H9 (cell line): ENCODE measurements at regions not wholly inside any gene's neighbourhood (a gene's known extent, or its start where the extent isn't known, plus 50 kb on each side); places are given as distances from the start of the nearest gene placed in this dataset.

Experiments
- DNase-seq: peaks from one replicate; pipeline ENCODE4 v3.0.0-alpha.2; 2017
- H2AFZ ChIP-seq: one replicate; pipeline ENCODE4 v1.6.1; 2013; ENCODE audit warnings: mild to moderate bottlenecking, low read length, control low read depth, moderate library complexity
- H2AK5ac ChIP-seq: 2 replicates; pipeline ENCODE4 v1.6.1; 2013; ENCODE audit warnings: low read length, control low read depth, mixed read lengths; ENCODE audit not compliant: insufficient read length
- H2BK120ac ChIP-seq: one replicate; pipeline ENCODE4 v1.6.1; 2013; ENCODE audit warnings: low read depth, mild to moderate bottlenecking, low read length, control low read depth, inconsistent platforms; ENCODE audit not compliant: poor library complexity, severe bottlenecking
- H2BK12ac ChIP-seq: 2 replicates; pipeline ENCODE4 v1.6.1; 2013; ENCODE audit warnings: low read length, control low read depth, mixed read lengths, low read depth; ENCODE audit not compliant: insufficient read length
- H2BK15ac ChIP-seq: 2 replicates; pipeline ENCODE4 v1.6.1; 2013; ENCODE audit warnings: low read depth, low read length, control low read depth
- H2BK20ac ChIP-seq: one replicate; pipeline ENCODE4 v1.6.1; 2013; ENCODE audit warnings: low read depth, mild to moderate bottlenecking, low read length, control low read depth, inconsistent platforms; ENCODE audit not compliant: poor library complexity, severe bottlenecking
- H2BK5ac ChIP-seq: 2 replicates; pipeline ENCODE4 v1.6.1; 2013; ENCODE audit warnings: low read length, control low read depth, mixed read lengths; ENCODE audit not compliant: insufficient read length
- H3K14ac ChIP-seq: 2 replicates; pipeline ENCODE4 v1.6.1; 2013; ENCODE audit warnings: low read length, control low read depth; ENCODE audit not compliant: insufficient read depth
- H3K18ac ChIP-seq: 2 replicates; pipeline ENCODE4 v1.6.1; 2013; ENCODE audit warnings: low read depth, mild to moderate bottlenecking, mixed read lengths, low read length, control low read depth; ENCODE audit not compliant: insufficient read length
- H3K23ac ChIP-seq: 2 replicates; pipeline ENCODE4 v1.6.1; 2013; ENCODE audit warnings: low read length, control low read depth, mixed read lengths, low read depth; ENCODE audit not compliant: insufficient read length
- H3K23me2 ChIP-seq: 2 replicates; pipeline ENCODE4 v1.6.1; 2013; ENCODE audit warnings: low read depth, mild to moderate bottlenecking, mixed read lengths, low read length, control low read depth; ENCODE audit not compliant: insufficient read length, poor library complexity, severe bottlenecking
- H3K27ac ChIP-seq: 2 replicates; pipeline ENCODE4 v1.5.1; 2013; ENCODE audit warnings: low read length, control low read depth, mixed read lengths, low read depth; ENCODE audit not compliant: insufficient read length
- H3K27me3 ChIP-seq: 2 replicates; pipeline ENCODE4 v1.6.1; 2013; ENCODE audit warnings: low read length, control low read depth, inconsistent platforms; ENCODE audit not compliant: insufficient read depth
- H3K4ac ChIP-seq: 2 replicates; pipeline ENCODE4 v1.6.1; 2013; ENCODE audit warnings: low read depth, mild to moderate bottlenecking, control low read depth, inconsistent platforms, low read length, moderate library complexity
- H3K4me1 ChIP-seq: 2 replicates; pipeline ENCODE4 v1.6.1; 2013; ENCODE audit warnings: low read length, control low read depth, inconsistent platforms; ENCODE audit not compliant: insufficient read depth
- H3K4me2 ChIP-seq: 2 replicates; pipeline ENCODE4 v1.6.1; 2013; ENCODE audit warnings: low read length, control low read depth, mixed read lengths; ENCODE audit not compliant: insufficient read length, insufficient read depth
- H3K56ac ChIP-seq: 2 replicates; pipeline ENCODE4 v1.6.1; 2013; ENCODE audit warnings: low read depth, mild to moderate bottlenecking, mixed read lengths, low read length, control low read depth; ENCODE audit not compliant: insufficient read length
- H3K79me1 ChIP-seq: 2 replicates; pipeline ENCODE4 v1.6.1; 2013; ENCODE audit warnings: low read depth, mild to moderate bottlenecking, moderate library complexity, low read length, control low read depth, inconsistent platforms; ENCODE audit not compliant: insufficient read depth, poor library complexity, severe bottlenecking
- H3K79me2 ChIP-seq: 2 replicates; pipeline ENCODE4 v1.6.1; 2013; ENCODE audit warnings: low read length, control low read depth, inconsistent platforms; ENCODE audit not compliant: insufficient read depth
- H3K9ac ChIP-seq: 2 replicates; pipeline ENCODE4 v1.6.1; 2013; ENCODE audit warnings: low read length, control low read depth, mixed read lengths; ENCODE audit not compliant: insufficient read length; ENCODE audit errors: extremely low read depth
- H3K9me3 ChIP-seq: one replicate; pipeline ENCODE4 v1.6.1; 2013; ENCODE audit warnings: low read depth, low read length, inconsistent platforms; ENCODE audit not compliant: control insufficient read depth
- H3T11ph ChIP-seq: one replicate; pipeline ENCODE4 v1.6.1; 2013; ENCODE audit warnings: mild to moderate bottlenecking, low read length, control low read depth, inconsistent platforms
- H4K20me1 ChIP-seq: one replicate; pipeline ENCODE4 v1.6.1; 2013; ENCODE audit not compliant: control insufficient read depth, insufficient read length, insufficient read depth
- H4K5ac ChIP-seq: 2 replicates; pipeline ENCODE4 v1.6.1; 2013; ENCODE audit warnings: low read depth, mild to moderate bottlenecking, mixed read lengths, low read length, control low read depth; ENCODE audit not compliant: insufficient read length
- H4K8ac ChIP-seq: replicated peaks from 2 replicates; pipeline ENCODE4 v1.6.1; 2013; ENCODE audit warnings: low read length, control low read depth, mixed read lengths, low read depth; ENCODE audit not compliant: insufficient read length
- H4K91ac ChIP-seq: 2 replicates; pipeline ENCODE4 v1.6.1; 2013; ENCODE audit warnings: low read depth, mild to moderate bottlenecking, moderate library complexity, mixed read lengths, low read length, control low read depth; ENCODE audit not compliant: insufficient read length
- H3K27ac Mint-ChIP-seq, 3 experiments: 2 replicates in 2 of 3; 3 replicates in 1 of 3; pipeline ENCODE4 v1.8.0; 2020 to 2021; ENCODE audit warnings: mixed read lengths in 3 of 3, mild to moderate bottlenecking in 1 of 3, moderate library complexity in 1 of 3
- H3K27me3 Mint-ChIP-seq: 2 replicates; pipeline ENCODE4 v1.8.0; 2021; ENCODE audit warnings: low read depth, mild to moderate bottlenecking, moderate library complexity, mixed read lengths
- H3K36me3 Mint-ChIP-seq, 3 experiments: 2 replicates in 2 of 3; 3 replicates in 1 of 3; pipeline ENCODE4 v1.8.0; 2020 to 2021; ENCODE audit warnings: low read depth in 3 of 3, mixed read lengths in 3 of 3; ENCODE audit not compliant: insufficient read depth in 1 of 3
- H3K4me1 Mint-ChIP-seq, 2 experiments: 2 replicates each; pipeline ENCODE4 v1.8.0; 2020; ENCODE audit warnings: mixed read lengths in 2 of 2
- H3K4me3 Mint-ChIP-seq, 2 experiments: 2 replicates in 1 of 2; 3 replicates in 1 of 2; pipeline ENCODE4 v1.8.0; 2020 to 2021; ENCODE audit warnings: mild to moderate bottlenecking in 2 of 2, mixed read lengths in 2 of 2, moderate library complexity in 1 of 2
- H3K9me3 Mint-ChIP-seq, 2 experiments: 2 replicates in 1 of 2; 3 replicates in 1 of 2; pipeline ENCODE4 v1.8.0; 2020; ENCODE audit warnings: mild to moderate bottlenecking in 2 of 2, mixed read lengths in 2 of 2, moderate library complexity in 1 of 2
- CTCF ChIP-seq: fragments of 200-600 bp; sonication (generic); conservative IDR thresholded peaks from 3 replicates; pipeline ENCODE4 v1.8.0; 2021; ENCODE audit warnings: antibody characterized with exemption, mild to moderate bottlenecking
- WGBS: extraction: QIAGEN DNeasy Blood & Tissue Kit; methylation state at CpG from one replicate; pipeline ENCODE4 v1.1.7; 2013; ENCODE audit warnings: missing lambda C conversion rate, low lambda C conversion rate, mixed read lengths; ENCODE audit not compliant: insufficient read length; ENCODE audit errors: extremely low coverage; 5-methylcytosine and 5-hydroxymethylcytosine counted together

- no peak for DNase-seq
- H3K27ac Mint-ChIP-seq, result no peak overlapping the region
These were observed 933.7 kb downstream of the NLGN4X start for GRCh38 chrX:5295004-5295403.

More at GRCh38 chrX:5295004-5295403, 933.7 kb downstream of the NLGN4X start:
- Histone ChIP-seq H2AFZ (no peak overlapping the region), H3K27ac (no peak overlapping the region), H2BK15ac (no peak overlapping the region), H3K79me2 (no peaks in the 10 kb centered on the region), H3K4ac (no peak overlapping the region), H3K14ac (no peak overlapping the region), H4K91ac (no peak overlapping the region), H2BK20ac (no peak overlapping the region), H3K23me2 (no peaks in the 10 kb centered on the region), H3K9ac (no peak overlapping the region), H3K56ac (no peak overlapping the region), H3K79me1 (no peaks in the 10 kb centered on the region), H3K18ac (no peak overlapping the region), H3T11ph (no peak overlapping the region), H4K20me1 (no peaks in the 10 kb centered on the region), H4K8ac (no peak overlapping the region), H2BK12ac (no peak overlapping the region), H3K23ac (no peak overlapping the region), H2AK5ac (no peak overlapping the region), H4K5ac (no peak overlapping the region), H3K27me3 (no peaks in the 10 kb centered on the region), H3K4me1 (no peaks in the 10 kb centered on the region; the same call in 1 of the 2 replicates), H3K9me3 (no peaks in the 10 kb centered on the region), H2BK5ac (no peak overlapping the region), H3K4me2 (no peak overlapping the region), H2BK120ac (no peak overlapping the region)
- no peak overlapping the region for H3K4me3 Mint-ChIP-seq
- H3K27me3 Mint-ChIP-seq, result no peaks in the 10 kb centered on the region
- no peak for TF ChIP-seq CTCF
- H3K9me3 Mint-ChIP-seq, result peaks cover 5 to 7% of the 10 kb centered on the region in 2 experiments
- peaks cover 5 to 8% of the 10 kb centered on the region in 2 experiments for H3K4me1 Mint-ChIP-seq
- H3K36me3 Mint-ChIP-seq, result peaks cover 0 to 11% (median 3%) of the 10 kb centered on the region in 3 experiments; a peak in 4 of 7 replicates
- WGBS, result no CpG with 5 or more reads among the region's 6 CpGs
